Activated naive CD4-positive, alpha-beta T cell treated with anti-CD3 and anti-CD28 coated beads for 36 hours (primary cell): ENCODE measurements at regions not wholly inside any gene's neighbourhood (a gene's known extent, or its start where the extent isn't known, plus 50 kb on each side); places are given as distances from the start of the nearest gene placed in this dataset.

ENCODE experiments used
- CTCF ChIA-PET: fragments of 350-600 bp; sonication (Branson Sonifier 250); formaldehyde crosslinking; loops from one replicate; lab custom pipeline; 2021; ENCODE audit warnings: antibody characterized with exemption; lab: Charles Lee
- DNase-seq: peaks from one replicate; pipeline ENCODE4 v3.0.0-alpha.2; 2020
- H3K27ac Mint-ChIP-seq: one replicate; pipeline ENCODE4 v1.8.0; 2021; ENCODE audit warnings: mild to moderate bottlenecking, mixed read lengths
- H3K27me3 Mint-ChIP-seq: one replicate; pipeline ENCODE4 v1.8.0; 2021; ENCODE audit warnings: low read depth, mixed read lengths
- H3K36me3 Mint-ChIP-seq: one replicate; pipeline ENCODE4 v1.8.0; 2021; ENCODE audit warnings: low read depth, mixed read lengths
- H3K4me1 Mint-ChIP-seq: one replicate; pipeline ENCODE4 v1.8.0; 2021; ENCODE audit warnings: low read depth, mixed read lengths
- H3K4me3 Mint-ChIP-seq: one replicate; pipeline ENCODE4 v1.8.0; 2021; ENCODE audit warnings: mild to moderate bottlenecking, moderate library complexity, mixed read lengths
- H3K9me3 Mint-ChIP-seq: one replicate; pipeline ENCODE4 v1.8.0; 2021; ENCODE audit warnings: mixed read lengths
- intact Hi-C: fragments of 100-400 bp; cut with micrococcal nuclease; formaldehyde crosslinking; loops from one replicate; pipeline ENCODE4 v1.15.1; 2023

DNA sequence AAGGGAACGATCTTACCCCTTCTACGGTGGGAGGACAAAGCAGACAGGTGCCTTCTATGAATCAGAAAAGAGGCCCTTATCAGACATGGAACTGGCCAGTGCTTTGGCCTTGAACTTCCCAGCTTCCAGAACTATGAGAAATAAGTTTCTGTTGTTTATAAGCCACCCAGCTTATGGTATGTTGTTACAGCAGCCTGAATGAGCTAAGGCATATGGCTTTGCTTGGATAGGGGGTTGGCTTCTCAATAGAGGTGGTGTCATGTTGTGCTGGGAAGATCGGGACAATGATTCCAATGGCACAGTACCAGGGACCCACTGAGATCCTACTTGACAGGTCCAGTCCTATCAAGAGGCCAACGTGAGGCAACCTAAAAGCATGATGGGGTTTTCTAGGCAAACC, 183.4 kb upstream of the BMPER start:
- no peak for DNase-seq
- intact Hi-C loops = no loop called here
- Mint-ChIP-seq H3K9me3 (no peaks in the 10 kb centered on the region), H3K36me3 (no peaks in the 10 kb centered on the region), H3K27ac (no peak overlapping the region), H3K4me3 (no peak overlapping the region), H3K4me1 (no peaks in the 10 kb centered on the region), H3K27me3 (no peaks in the 10 kb centered on the region)
- CTCF ChIA-PET = no interaction called here

DNA sequence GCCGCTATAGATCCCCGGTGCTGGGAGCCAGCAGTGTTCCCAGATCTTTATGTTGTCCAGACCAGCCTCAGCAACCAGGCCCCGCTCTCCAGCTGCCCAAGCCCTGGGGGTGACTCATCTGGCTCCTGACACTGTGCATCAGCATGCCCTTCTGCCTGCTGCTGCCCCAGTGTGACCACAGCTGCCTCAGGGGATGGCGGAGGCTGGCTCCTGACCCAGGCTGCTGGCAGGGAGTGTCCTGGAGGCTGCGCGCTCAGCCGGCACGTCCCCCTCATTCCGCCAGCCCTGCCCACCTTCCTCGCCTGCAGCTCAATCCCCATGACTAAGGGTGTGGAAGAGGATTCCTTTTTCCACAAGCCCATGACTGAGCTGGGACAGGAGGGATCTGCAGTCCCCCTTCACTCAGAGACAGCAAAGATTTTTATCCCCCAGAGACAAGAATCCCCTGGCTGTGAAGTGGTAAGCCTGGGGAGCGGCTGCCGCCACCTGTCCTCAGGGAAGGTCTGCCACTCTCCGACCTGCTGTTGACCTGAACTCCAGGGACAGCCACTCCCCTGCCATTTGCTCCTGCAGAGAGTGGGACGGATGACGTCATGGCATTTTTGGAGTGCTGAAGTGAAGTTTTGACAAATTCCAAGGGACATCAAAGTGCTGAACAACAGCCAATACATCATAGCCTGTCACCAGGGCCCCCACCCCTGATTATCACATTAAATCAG, 182.8 kb upstream of the BMPER start:
- no peaks in the 10 kb centered on the region for H3K9me3 Mint-ChIP-seq
- H3K4me1 Mint-ChIP-seq = no peaks in the 10 kb centered on the region
- H3K27ac Mint-ChIP-seq = no peak overlapping the region
- no peaks in the 10 kb centered on the region for H3K36me3 Mint-ChIP-seq
- no peak overlapping the region for H3K4me3 Mint-ChIP-seq
- CTCF ChIA-PET = no interaction called here
- intact Hi-C loops = no loop called here
- H3K27me3 Mint-ChIP-seq = no peaks in the 10 kb centered on the region
- no peak for DNase-seq

DNA sequence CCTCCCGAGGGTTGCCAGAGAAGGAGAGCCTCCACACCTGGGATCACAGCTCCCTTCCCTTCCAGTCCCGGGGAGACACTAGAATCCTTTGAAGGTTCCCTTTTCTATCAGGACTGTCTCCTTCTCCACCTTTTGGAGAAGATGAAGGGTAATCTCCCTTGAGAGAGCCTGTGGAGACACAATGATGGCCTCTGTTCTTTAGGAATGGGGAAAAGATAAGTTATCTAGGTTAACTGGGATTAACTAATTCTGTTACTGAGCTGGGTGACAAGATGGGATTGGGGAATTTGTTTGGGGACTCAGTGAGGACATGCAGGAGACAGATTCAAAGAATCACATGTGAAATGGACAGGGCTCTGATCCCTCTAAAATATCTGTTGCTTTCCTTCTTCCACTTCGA, 181.1 kb upstream of the BMPER start:
- Mint-ChIP-seq H3K27ac (no peak overlapping the region), H3K4me1 (no peaks in the 10 kb centered on the region), H3K4me3 (no peak overlapping the region), H3K27me3 (no peaks in the 10 kb centered on the region), H3K36me3 (no peaks in the 10 kb centered on the region), H3K9me3 (no peaks in the 10 kb centered on the region)
- intact Hi-C loops = no loop called here
- CTCF ChIA-PET = no interaction called here
- DNase-seq = no peak

DNA sequence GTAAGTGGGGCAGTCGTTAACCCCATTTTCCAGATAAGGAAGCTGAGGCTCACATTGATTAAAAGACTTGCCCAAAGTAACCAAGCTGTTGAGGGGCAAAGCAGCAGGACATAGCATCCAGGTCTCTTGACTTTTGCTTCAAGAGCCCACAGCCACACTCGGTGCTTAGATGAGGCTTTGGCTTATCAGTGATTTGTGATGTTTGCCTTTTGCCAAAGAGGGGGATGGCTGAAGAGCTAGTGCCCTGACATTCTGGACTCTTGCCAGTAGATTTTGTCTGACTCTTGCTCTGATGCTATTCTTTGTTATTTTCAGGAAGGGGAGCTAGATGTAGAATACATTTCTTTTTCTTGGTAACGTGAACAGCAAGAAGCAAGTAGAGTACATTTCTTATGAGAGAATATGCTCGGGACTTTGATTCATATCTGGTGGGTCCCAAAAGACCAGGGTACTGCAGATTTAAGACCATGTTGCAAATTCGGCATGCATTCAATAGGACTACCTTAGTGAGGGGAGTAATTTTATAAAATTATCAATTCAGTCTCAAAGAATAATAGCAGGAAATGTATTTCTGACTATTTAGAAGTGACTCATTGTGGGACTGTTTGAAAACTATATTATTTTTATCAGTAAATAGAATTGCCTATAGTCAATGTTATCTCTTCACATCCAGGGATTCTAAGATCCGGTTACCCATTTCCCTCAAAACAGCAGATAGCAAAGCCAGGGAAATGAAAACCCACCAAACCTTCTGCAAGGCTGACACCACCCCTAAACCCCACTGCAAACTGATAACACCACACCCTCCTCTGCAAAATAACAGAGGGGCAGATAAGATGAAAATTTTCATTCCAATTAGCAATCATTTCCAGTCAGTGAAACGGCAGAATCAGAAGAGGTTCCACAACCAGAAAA, 180.0 kb upstream of the BMPER start:
- Mint-ChIP-seq H3K27me3 (no peaks in the 10 kb centered on the region), H3K4me3 (no peak overlapping the region), H3K4me1 (no peaks in the 10 kb centered on the region), H3K27ac (no peak overlapping the region), H3K36me3 (no peaks in the 10 kb centered on the region), H3K9me3 (no peaks in the 10 kb centered on the region)
- intact Hi-C loops = no loop called here
- CTCF ChIA-PET = interaction anchor here (0.9 kb wide), 1 partner anchor 208 kb away, joined by 4 read pairs; no protein-coding TSS in a partner anchor
- DNase-seq = no peak

DNA sequence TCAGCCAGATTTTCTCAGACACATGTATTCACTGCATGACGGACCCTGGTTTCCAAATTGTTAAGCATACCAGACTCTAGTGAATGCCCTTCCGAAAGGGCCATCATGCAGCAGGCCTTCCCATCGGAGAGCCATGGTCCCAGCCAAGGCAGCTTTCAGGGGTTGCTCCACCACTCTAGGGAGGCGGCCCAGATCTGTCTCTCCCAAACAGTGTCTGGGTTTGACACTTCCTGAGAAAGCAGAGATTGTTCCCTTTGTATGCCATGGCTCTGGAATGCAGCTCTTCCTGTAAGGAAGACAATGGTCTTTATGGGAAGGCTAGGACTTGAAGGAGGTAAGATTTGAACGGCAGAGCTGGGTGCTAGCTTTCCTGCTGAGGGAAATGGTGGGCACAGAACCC, 178.8 kb upstream of the BMPER start:
- CTCF ChIA-PET = no interaction called here
- intact Hi-C loops = no loop called here
- no peaks in the 10 kb centered on the region for H3K27me3 Mint-ChIP-seq

DNA sequence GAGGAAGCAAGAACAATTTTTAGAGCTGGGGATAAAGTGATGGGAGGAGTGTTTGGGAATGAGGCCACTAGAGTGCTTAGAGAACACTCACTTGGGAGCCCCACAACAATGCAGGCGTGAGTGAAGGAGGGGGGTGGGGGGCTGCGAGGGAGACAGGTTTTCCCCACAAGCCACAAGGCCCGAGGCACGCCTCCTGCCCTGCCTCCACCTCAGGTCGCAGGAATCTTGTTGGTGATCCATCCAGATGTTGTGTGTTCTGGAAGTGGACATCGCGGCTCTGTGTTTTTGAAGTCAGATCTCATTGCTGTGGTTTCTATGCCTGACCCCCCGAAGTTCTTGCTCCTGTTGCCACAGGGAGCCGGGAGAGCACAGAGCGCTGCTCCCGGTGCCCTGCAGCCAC, 178.0 kb upstream of the BMPER start:
- no peaks in the 10 kb centered on the region for H3K4me1 Mint-ChIP-seq
- H3K9me3 Mint-ChIP-seq = no peaks in the 10 kb centered on the region
- no peak for DNase-seq
- no peak overlapping the region for H3K27ac Mint-ChIP-seq
- no peaks in the 10 kb centered on the region for H3K27me3 Mint-ChIP-seq
- H3K4me3 Mint-ChIP-seq = no peak overlapping the region
- CTCF ChIA-PET = no interaction called here
- H3K36me3 Mint-ChIP-seq = no peaks in the 10 kb centered on the region
- intact Hi-C loops = no loop called here

More for the DNA sequence above, 178.8 kb upstream of the BMPER start:
- no peak for DNase-seq
- no peaks in the 10 kb centered on the region for H3K36me3 Mint-ChIP-seq
- no peak overlapping the region for H3K27ac Mint-ChIP-seq
- H3K4me1 Mint-ChIP-seq = no peaks in the 10 kb centered on the region
- H3K4me3 Mint-ChIP-seq = no peak overlapping the region
- no peaks in the 10 kb centered on the region for H3K9me3 Mint-ChIP-seq

DNA sequence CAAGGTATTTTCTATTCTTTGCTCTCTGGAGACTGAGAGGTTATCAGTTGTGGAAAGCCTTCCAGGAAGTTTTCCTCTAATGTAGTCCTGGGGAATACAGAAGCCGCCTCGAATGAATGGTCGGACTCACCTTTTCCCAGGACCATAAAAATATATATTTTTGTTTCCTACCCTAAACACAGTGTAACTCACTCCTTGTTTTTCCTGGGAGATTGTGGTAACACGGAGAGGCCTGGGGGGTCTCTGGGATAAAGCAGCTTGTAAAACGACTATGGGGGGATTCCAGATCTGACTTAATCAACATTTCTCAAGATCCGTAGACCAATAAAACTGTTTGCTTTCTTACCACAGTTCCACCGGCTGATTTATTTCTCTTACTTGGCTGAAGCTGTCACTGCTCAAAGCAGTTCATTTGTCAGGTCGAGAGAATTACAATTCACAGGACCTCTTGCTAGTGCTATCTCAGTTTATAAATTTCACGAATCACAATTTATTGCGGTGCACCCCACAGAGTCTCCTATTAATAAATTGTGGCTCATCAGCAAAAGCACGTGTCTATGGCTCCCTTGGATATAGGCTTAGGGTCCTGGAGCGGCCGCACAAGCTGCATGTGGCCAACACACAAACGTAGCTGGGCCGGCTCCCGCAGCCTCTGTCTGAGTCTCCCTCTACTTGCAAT, 176.3 kb upstream of the BMPER start:
- H3K27ac Mint-ChIP-seq = no peak overlapping the region
- CTCF ChIA-PET = no interaction called here
- H3K36me3 Mint-ChIP-seq = no peaks in the 10 kb centered on the region
- no peaks in the 10 kb centered on the region for H3K4me1 Mint-ChIP-seq
- intact Hi-C loops = no loop called here
- H3K4me3 Mint-ChIP-seq = no peak overlapping the region
- H3K27me3 Mint-ChIP-seq = no peaks in the 10 kb centered on the region
- no peak for DNase-seq
- H3K9me3 Mint-ChIP-seq = no peaks in the 10 kb centered on the region

DNA sequence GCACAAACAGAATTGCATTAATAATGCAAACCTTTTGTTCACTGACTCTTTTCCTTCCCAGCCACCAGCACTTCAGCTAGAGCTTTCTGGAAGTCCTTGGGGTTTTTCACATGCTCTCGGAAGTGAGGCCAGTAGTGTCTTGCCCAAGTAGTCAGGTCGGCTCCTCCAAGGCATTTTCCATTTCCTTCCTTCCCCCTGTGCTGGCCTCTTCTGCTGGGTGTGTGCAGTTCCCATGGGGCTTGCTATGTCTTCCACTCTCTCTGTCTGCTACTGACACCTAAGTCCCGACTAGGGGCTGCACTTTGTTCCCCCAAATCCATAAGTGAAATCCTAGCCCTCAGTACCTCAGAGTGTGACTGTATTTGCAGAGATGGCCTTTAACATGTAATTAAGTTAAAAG, 175.6 kb upstream of the BMPER start:
- no peak for DNase-seq
- intact Hi-C loops = no loop called here
- H3K4me3 Mint-ChIP-seq = no peak overlapping the region
- H3K9me3 Mint-ChIP-seq = no peaks in the 10 kb centered on the region
- no peak overlapping the region for H3K27ac Mint-ChIP-seq
- H3K27me3 Mint-ChIP-seq = no peaks in the 10 kb centered on the region
- H3K36me3 Mint-ChIP-seq = no peaks in the 10 kb centered on the region
- CTCF ChIA-PET = interaction anchor here (0.6 kb wide), 1 partner anchor 32 kb away, joined by 3 read pairs; no protein-coding TSS in a partner anchor
- H3K4me1 Mint-ChIP-seq = no peaks in the 10 kb centered on the region

DNA sequence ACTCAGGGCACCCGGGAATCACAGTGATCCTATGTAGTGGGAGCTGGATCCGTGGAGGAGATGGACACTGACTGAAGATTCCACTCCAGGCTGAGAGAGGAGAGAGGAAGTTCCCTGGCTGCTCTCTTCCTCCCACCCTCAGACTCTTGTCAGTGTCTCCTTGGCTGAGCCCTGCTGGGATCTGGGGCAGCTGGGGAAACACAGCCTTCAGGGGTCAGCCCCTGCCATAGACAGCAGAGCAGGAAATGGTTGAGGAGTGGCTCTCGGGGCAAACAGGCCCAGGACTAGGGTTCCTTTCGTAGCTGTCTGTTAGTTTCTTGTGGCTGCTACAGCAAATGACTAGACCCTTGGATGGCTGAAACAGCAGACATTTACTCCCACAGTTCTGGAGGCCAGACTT, 174.4 kb upstream of the BMPER start:
- DNase-seq = no peak
- Mint-ChIP-seq H3K4me3 (no peak overlapping the region), H3K36me3 (no peaks in the 10 kb centered on the region), H3K4me1 (no peaks in the 10 kb centered on the region), H3K9me3 (no peaks in the 10 kb centered on the region), H3K27ac (no peak overlapping the region), H3K27me3 (no peaks in the 10 kb centered on the region)
- intact Hi-C loops = no loop called here
- CTCF ChIA-PET = no interaction called here

DNA sequence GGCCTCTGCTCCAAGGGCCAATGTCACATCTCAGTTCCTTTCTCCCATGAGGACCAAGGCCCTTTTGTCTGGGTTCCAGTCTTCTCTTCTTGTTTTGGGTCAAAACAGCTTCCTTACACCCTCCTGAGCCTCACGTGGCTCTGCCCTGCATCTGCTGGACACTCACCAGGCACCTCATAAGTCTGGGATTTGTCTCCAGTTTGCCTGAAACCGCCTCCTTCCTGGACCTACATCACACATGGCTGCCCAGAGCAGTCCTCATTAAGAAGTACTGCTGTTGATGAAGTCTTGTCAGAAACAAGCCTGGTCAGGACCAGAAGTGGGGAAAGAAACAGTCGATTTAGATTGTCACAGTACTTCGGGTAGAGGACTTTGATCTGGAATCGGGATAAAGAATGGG, 173.4 kb upstream of the BMPER start:
- no peaks in the 10 kb centered on the region for H3K4me1 Mint-ChIP-seq
- H3K27ac Mint-ChIP-seq = no peak overlapping the region
- H3K4me3 Mint-ChIP-seq = no peak overlapping the region
- DNase-seq = no peak
- no peaks in the 10 kb centered on the region for H3K36me3 Mint-ChIP-seq
- intact Hi-C loops = no loop called here
- CTCF ChIA-PET = no interaction called here
- H3K27me3 Mint-ChIP-seq = no peaks in the 10 kb centered on the region
- H3K9me3 Mint-ChIP-seq = no peaks in the 10 kb centered on the region

DNA sequence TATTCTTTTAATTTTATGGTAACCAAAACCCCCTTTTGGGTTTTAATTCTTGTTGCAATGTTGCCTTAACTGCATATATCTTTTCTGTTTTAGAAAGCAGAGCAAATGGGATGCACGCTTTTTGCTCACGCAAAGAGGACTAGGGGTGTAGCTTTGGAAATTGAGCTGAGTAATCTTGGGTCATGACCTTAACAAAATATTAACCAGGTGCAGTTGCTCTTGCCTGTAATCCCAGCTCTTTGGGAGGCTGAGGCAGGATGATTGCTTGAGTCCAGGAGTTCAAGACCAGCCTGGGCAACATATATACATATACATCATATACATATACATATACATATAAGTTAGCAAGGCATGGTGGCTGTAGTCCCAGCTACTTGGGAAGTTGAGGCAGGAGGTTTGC, 172.9 kb upstream of the BMPER start:
- intact Hi-C loops = no loop called here
- Mint-ChIP-seq H3K27ac (no peak overlapping the region), H3K36me3 (no peaks in the 10 kb centered on the region), H3K4me1 (no peaks in the 10 kb centered on the region), H3K27me3 (no peaks in the 10 kb centered on the region), H3K9me3 (no peaks in the 10 kb centered on the region), H3K4me3 (no peak overlapping the region)
- CTCF ChIA-PET = no interaction called here
- no peak for DNase-seq

DNA sequence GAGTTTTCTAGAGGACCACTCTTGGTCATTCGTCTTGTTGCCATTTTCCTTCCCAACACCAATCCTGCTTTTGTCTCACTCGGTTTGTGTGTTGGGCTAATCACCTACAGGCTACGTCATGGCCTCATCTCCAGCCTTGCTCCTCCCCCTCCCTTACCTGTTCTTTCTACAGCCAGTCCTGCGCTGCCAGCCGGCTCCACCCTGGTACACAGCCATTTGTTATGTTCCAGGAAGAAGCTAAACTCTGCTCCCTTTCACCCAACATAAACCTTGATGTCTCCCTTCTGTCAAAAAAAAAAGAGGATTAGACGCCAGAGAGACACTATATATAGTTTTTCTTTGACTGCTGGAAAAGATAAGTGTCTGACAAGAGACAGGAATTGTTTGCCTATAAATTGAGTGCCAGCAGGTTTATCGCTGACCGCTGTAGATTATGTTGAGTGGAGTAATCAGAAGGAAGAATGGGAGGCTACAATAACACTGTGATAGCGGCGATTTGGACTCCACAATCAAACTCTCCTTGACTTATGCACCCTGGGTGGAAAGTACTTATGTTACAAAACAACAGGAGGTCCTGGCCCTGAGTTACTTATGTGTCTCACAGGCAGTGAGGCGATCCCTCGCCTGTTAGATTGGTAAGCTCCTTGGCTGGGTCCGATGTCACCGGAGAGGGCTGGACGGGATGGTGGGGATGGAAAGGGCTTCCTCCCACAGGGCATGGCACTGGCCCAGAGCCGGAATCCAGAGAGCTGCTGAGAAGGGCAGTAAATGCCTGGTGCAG, 171.3 kb upstream of the BMPER start:
- Mint-ChIP-seq H3K27me3 (no peaks in the 10 kb centered on the region), H3K9me3 (no peaks in the 10 kb centered on the region), H3K27ac (no peak overlapping the region), H3K4me3 (no peak overlapping the region), H3K4me1 (no peaks in the 10 kb centered on the region), H3K36me3 (no peaks in the 10 kb centered on the region)
- intact Hi-C loops = no loop called here
- DNase-seq = no peak
- CTCF ChIA-PET = no interaction called here
